A673 (cell line): ENCODE measurements at regions not wholly inside any gene's neighbourhood (a gene's known extent, or its start where the extent isn't known, plus 50 kb on each side); places are given as distances from the start of the nearest gene placed in this dataset.

Experiments used
- BruUV-seq: library from RNA; stranded (reverse); fragments of 400-500 nt; replicated peaks from 2 replicates; lab custom pipeline; 2021; lab: Mats Ljungman, UMichigan
- CTCF ChIA-PET: fragments of 300-600 bp; sonication (Branson Sonifier 250); formaldehyde crosslinking; loops from one replicate; lab custom pipeline; 2022; ENCODE audit warnings: antibody characterized with exemption; lab: Charles Lee
- POLR2A ChIA-PET: fragments of 300-600 bp; sonication (Branson Sonifier 250); formaldehyde crosslinking; loops from one replicate; lab custom pipeline; 2022; ENCODE audit warnings: antibody characterized with exemption; ENCODE audit not compliant: low non-redundant PET; lab: Charles Lee
- DNase-seq: peaks from one replicate; pipeline ENCODE4 v3.0.0-alpha.2; 2015; ENCODE audit warnings: low spot score
- H3K27ac ChIP-seq: fragments of 200-600 bp; sonication (generic); 2 replicates; pipeline ENCODE4 v1.5.1; 2016; ENCODE audit warnings: mixed run types, low read depth, mild to moderate bottlenecking, mixed read lengths, antibody characterized with exemption, low read length; ENCODE audit not compliant: poor library complexity, severe bottlenecking
- H3K27me3 ChIP-seq: fragments of 200-600 bp; sonication (generic); replicated peaks from 2 replicates; pipeline ENCODE4 v1.6.1; 2017; ENCODE audit warnings: mixed run types, low read depth, mild to moderate bottlenecking, mixed read lengths, antibody characterized with exemption, low read length; ENCODE audit not compliant: insufficient read depth, poor library complexity
- H3K36me3 ChIP-seq: fragments of 200-600 bp; sonication (generic); 2 replicates; pipeline ENCODE4 v1.6.1; 2016; ENCODE audit warnings: mixed run types, mild to moderate bottlenecking, mixed read lengths, antibody characterized with exemption, low read length; ENCODE audit not compliant: insufficient read depth, poor library complexity, severe bottlenecking
- H3K4me1 ChIP-seq: fragments of 200-600 bp; sonication (generic); 2 replicates; pipeline ENCODE4 v1.6.1; 2017; ENCODE audit warnings: mixed run types, mild to moderate bottlenecking, mixed read lengths, antibody characterized with exemption, low read length; ENCODE audit not compliant: insufficient read depth, poor library complexity, severe bottlenecking
- H3K4me3 ChIP-seq: fragments of 200-600 bp; sonication (generic); 2 replicates; pipeline ENCODE4 v1.5.1; 2016; ENCODE audit warnings: low read depth, mixed run types, mild to moderate bottlenecking, mixed read lengths, low read length; ENCODE audit not compliant: poor library complexity, severe bottlenecking
- H3K9me3 ChIP-seq: fragments of 200-600 bp; sonication (generic); 2 replicates; pipeline ENCODE4 v1.6.1; 2016; ENCODE audit warnings: mixed run types, low read depth, mild to moderate bottlenecking, mixed read lengths, antibody characterized with exemption, low read length; ENCODE audit not compliant: poor library complexity, severe bottlenecking
- EZH2 ChIP-seq: fragments of 200-600 bp; sonication (generic); IDR thresholded peaks from 2 replicates; pipeline ENCODE4 v1.6.1; 2017; ENCODE audit warnings: borderline replicate concordance, low read depth, mild to moderate bottlenecking, mixed read lengths, antibody characterized with exemption, low read length; ENCODE audit not compliant: poor library complexity, severe bottlenecking
- intact Hi-C: fragments of 100-400 bp; cut with micrococcal nuclease; formaldehyde crosslinking; loops from one replicate; pipeline ENCODE4 v1.10.0; 2022; ENCODE audit not compliant: unreplicated experiment
- TF ChIP-seq, protein P1 (sequence below): fragments of 300-800, 200-600 bp; sonication (generic); conservative IDR thresholded peaks from 2 replicates; pipeline ENCODE4 v1.5.1; 2017; ENCODE audit warnings: low read depth, mild to moderate bottlenecking, antibody characterized with exemption, low read length, moderate library complexity, mixed read lengths

DNA sequence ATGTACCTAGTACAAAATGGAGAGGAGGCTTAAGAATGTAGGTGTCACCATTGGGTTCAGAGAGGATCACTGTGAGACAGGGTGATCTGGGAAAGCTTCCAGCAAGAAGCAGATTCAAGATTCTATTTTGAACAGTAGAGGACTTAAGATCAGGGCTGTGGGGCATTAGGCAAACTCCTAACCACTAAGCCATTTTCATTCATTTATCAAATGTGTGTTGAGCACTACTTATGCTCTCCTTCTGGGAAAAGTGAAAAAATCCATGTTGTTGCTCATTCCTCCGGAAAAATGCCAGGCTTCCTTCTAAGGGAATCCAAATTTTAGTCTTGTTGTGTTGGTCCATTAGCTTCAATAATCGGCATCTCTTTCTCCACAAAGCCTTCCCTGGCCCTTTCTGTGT is 163.4 kb downstream of the NUAK1 start:
- no peaks in the 10 kb centered on the region for H3K36me3 ChIP-seq
- DNase-seq: no peak
- no peak for TF ChIP-seq EZH2
- TF ChIP-seq, protein P1, sequence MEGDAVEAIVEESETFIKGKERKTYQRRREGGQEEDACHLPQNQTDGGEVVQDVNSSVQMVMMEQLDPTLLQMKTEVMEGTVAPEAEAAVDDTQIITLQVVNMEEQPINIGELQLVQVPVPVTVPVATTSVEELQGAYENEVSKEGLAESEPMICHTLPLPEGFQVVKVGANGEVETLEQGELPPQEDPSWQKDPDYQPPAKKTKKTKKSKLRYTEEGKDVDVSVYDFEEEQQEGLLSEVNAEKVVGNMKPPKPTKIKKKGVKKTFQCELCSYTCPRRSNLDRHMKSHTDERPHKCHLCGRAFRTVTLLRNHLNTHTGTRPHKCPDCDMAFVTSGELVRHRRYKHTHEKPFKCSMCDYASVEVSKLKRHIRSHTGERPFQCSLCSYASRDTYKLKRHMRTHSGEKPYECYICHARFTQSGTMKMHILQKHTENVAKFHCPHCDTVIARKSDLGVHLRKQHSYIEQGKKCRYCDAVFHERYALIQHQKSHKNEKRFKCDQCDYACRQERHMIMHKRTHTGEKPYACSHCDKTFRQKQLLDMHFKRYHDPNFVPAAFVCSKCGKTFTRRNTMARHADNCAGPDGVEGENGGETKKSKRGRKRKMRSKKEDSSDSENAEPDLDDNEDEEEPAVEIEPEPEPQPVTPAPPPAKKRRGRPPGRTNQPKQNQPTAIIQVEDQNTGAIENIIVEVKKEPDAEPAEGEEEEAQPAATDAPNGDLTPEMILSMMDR: no peak
- no peaks in the 10 kb centered on the region for H3K4me1 ChIP-seq
- H3K4me3 ChIP-seq: no peak overlapping the region
- ChIA-PET CTCF (no interaction called here), POLR2A (no interaction called here)
- H3K27ac ChIP-seq: no peak overlapping the region
- no peaks in the 10 kb centered on the region for H3K9me3 ChIP-seq
- no TSS peak for BruUV-seq
- intact Hi-C loops: no loop called here
- no peaks in the 10 kb centered on the region for H3K27me3 ChIP-seq

DNA sequence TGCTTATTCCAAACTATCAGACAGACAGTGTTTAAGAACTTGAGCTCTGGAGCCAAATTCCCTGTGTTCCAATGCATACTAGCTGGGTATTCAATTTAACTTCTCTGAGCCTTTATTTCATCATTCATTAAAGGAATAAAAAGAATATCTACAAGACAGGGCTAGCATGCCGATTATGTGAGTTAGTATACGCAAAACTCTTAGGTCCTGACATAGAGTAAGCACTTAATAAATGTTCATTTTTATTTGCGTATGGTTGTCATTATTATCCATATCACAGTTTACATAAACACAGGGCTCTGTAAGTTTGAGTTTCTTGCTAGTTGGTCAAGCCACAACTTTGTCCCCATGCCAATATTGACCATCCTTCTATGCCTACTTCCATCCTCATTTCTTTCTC is 161.5 kb downstream of the NUAK1 start:
- Histone ChIP-seq H3K4me3 (no peak overlapping the region), H3K9me3 (no peaks in the 10 kb centered on the region), H3K36me3 (no peaks in the 10 kb centered on the region), H3K27ac (no peak overlapping the region), H3K27me3 (no peaks in the 10 kb centered on the region), H3K4me1 (no peaks in the 10 kb centered on the region)
- POLR2A ChIA-PET: no interaction called here
- CTCF ChIA-PET: no interaction called here
- no peak for DNase-seq
- intact Hi-C loops: no loop called here
- no TSS peak for BruUV-seq
- TF ChIP-seq, protein P1: no peak
- no peak for TF ChIP-seq EZH2

DNA sequence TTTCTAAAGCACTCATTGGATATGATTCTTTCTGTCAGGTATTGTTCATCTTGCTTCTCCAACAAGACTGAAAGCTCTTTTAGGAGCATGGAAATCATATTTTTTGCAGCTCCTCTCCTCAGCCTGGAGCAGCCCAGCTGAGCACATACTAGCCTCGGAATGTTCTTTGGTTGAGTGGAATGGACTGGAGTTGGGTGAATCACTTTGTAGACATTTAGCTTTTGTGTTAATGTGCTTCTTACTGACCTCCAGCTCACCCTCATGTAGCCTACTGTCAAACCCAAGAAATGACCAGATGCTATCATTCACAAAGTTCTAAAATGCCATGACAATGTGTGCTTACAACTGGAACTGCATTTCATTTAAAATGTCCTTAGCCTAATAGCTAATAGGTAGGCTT is 161.1 kb downstream of the NUAK1 start:
- Histone ChIP-seq H3K4me3 (no peak overlapping the region), H3K4me1 (no peaks in the 10 kb centered on the region), H3K9me3 (no peaks in the 10 kb centered on the region), H3K27ac (no peak overlapping the region), H3K27me3 (no peaks in the 10 kb centered on the region), H3K36me3 (no peaks in the 10 kb centered on the region)
- TF ChIP-seq, protein P1: no peak
- no peak for TF ChIP-seq EZH2
- BruUV-seq: no TSS peak
- ChIA-PET CTCF (no interaction called here), POLR2A (no interaction called here)
- DNase-seq: no peak
- intact Hi-C loops: no loop called here
